Testis (tissue), 2 donors: ENCODE measurements at regions not wholly inside any gene's neighbourhood (a gene's known extent, or its start where the extent isn't known, plus 50 kb on each side); places are given as distances from the start of the nearest gene placed in this dataset.

Source experiments
- DNase-seq: peaks from one replicate; pipeline ENCODE4 v3.0.0-alpha.2; 2019
- H3K27ac ChIP-seq, 2 donors: fragments of 200-600 bp; sonication (generic); one replicate each; pipeline ENCODE4 v1.5.1; 2019
- H3K27me3 ChIP-seq: fragments of 200-600 bp; sonication (generic); one replicate; pipeline ENCODE4 v1.5.1; 2019
- H3K36me3 ChIP-seq: fragments of 200-600 bp; sonication (generic); one replicate; pipeline ENCODE4 v1.5.1; 2017; ENCODE audit warnings: low read depth; ENCODE audit errors: missing control alignments
- H3K4me1 ChIP-seq: fragments of 200-600 bp; sonication (generic); one replicate; pipeline ENCODE4 v1.5.1; 2019
- H3K4me3 ChIP-seq, 2 donors: fragments of 200-600 bp; sonication (generic); one replicate each; pipeline ENCODE4 v1.5.1; 2017 to 2019
- H3K9me3 ChIP-seq: fragments of 200-600 bp; sonication (generic); one replicate; pipeline ENCODE4 v1.5.1; 2017
- CTCF ChIP-seq, 3 experiments: fragments of 450-650 bp in 2 of 3; fragments of 200-600 bp in 1 of 3; sonication (generic) in 1 of 3; IDR thresholded peaks; one replicate each; pipeline ENCODE4 v1.5.1; 2016 to 2019; ENCODE audit warnings: antibody characterized with exemption in 3 of 3, mild to moderate bottlenecking in 2 of 3, moderate library complexity in 1 of 3
- POLR2A ChIP-seq: fragments of 450-650 bp; IDR thresholded peaks from one replicate; pipeline ENCODE4 v1.6.1; 2017; ENCODE audit warnings: antibody characterized with exemption, mild to moderate bottlenecking, moderate library complexity
- WGBS, 2 donors: methylation state at CpG; one replicate each; pipeline ENCODE4 v1.1.5; 2018; 5-methylcytosine and 5-hydroxymethylcytosine counted together
- intact Hi-C: fragments of 100-400 bp; cut with DNase I; formaldehyde crosslinking; loops from one replicate; pipeline ENCODE4 v1.15.1; 2023; ENCODE audit warnings: low total_unique reads

DNA sequence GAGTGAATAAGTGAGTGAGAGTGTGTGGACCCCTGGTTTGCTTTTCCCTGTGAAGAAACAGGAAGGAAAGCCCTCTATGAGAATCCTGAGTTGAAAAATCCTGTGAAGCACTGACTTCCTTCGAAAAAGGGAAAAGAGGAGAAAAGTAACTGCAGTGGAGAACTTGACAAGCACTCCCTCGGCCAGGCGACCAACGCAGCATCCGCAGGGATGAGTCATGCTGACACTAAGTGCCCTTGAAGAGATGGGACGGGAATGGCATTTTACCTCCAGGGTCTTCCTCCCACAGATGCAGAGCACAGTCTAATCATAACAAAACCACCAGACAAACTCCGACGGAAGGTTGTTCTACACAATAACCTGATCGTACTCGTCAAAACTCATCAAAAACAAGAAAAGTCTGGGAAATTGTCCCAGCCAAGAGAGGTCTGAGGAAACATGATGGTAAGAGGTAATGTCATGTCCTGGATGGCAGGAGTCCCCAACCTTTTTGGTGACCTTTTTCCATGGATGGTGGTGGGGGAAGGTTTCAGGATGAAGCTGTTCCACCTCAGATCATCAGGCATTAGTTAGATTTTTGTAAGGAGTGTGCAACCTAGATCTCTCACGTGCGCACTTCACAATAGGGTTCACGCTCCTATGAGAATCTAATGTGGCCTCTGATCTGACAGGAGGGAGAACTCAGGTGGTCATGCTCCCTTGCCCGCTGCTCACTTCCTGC is 132.2 kb upstream of the B3GAT1 start:
- H3K27me3 ChIP-seq: no peaks in the 10 kb centered on the region
- no peaks in the 10 kb centered on the region for H3K36me3 ChIP-seq
- H3K4me1 ChIP-seq: no peaks in the 10 kb centered on the region
- no peaks in the 10 kb centered on the region for H3K9me3 ChIP-seq
- WGBS, 2 donors: 68 to 73% methylated on average over 14 of the region's 14 CpGs
- no peak overlapping the region for H3K27ac ChIP-seq
- no peak overlapping the region for H3K4me3 ChIP-seq
- peak; percentile 11 for DNase-seq
- intact Hi-C loops: no loop called here
- no peak for TF ChIP-seq POLR2A
- TF ChIP-seq CTCF (IDR thresholded peaks at IDR 0.05): no peak

DNA sequence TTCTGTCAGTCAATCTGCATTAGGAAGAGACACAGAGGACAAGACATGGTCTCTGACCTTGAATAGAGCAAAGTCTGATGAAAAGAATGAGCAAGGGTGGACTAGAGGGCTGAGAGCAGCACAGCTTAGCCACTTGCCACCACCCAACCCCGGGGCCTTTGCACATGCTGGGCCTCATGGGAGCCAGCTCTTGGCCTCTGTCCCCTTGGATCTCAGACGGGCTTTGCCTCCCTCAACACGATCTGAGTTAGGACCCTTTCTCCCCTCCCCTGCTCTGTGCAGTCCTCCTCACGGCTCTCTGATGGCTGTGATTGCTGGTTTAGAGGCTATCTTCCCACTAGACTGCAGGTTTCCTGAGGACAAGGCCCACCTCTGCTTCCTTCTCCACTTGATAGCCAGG is 131.6 kb upstream of the B3GAT1 start:
- H3K36me3 ChIP-seq: no peaks in the 10 kb centered on the region
- no peak overlapping the region for H3K4me3 ChIP-seq
- 74 to 84% methylated on average over 4 of the region's 4 CpGs for WGBS, 2 donors
- H3K27me3 ChIP-seq: no peaks in the 10 kb centered on the region
- intact Hi-C loops: no loop called here
- peak; percentile 10 for DNase-seq
- H3K4me1 ChIP-seq: no peaks in the 10 kb centered on the region
- no peaks in the 10 kb centered on the region for H3K9me3 ChIP-seq
- TF ChIP-seq CTCF (IDR thresholded peaks at IDR 0.05) (no peak), POLR2A (no peak)
- no peak overlapping the region for H3K27ac ChIP-seq

DNA sequence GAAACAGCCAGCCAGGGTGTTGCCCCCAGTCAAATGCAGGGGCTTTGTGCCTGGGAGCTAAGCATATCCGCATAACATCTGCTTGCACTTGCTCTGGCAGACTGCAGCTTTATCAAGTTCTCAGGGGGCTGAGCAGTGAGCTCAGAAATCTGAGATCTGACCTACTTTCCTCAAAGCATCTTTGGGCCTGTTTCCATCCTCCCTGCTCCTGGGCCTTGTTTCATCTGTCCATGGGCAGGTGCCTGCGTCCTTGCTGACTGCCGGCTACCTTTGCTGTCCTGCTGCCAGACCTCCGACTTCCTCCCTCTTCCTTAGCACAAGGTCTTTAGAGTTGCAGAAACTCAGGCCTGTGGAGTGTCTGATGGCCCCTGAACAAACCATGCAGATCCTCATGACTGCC is 131.2 kb upstream of the B3GAT1 start:
- no peaks in the 10 kb centered on the region for H3K9me3 ChIP-seq
- intact Hi-C loops: no loop called here
- peak; percentile 11 for DNase-seq

GRCh38 chr11:134542401-134543165 is 130.5 kb upstream of the B3GAT1 start:
- WGBS, 2 donors: 75 to 92% methylated on average over 8 to 10 of the region's 10 CpGs
- Histone ChIP-seq H3K36me3 (no peaks in the 10 kb centered on the region), H3K4me3 (no peak overlapping the region), H3K9me3 (no peaks in the 10 kb centered on the region), H3K27me3 (no peaks in the 10 kb centered on the region), H3K4me1 (no peaks in the 10 kb centered on the region), H3K27ac (no peak overlapping the region)
- peak; percentile 9 for DNase-seq
- intact Hi-C loops: no loop called here
- TF ChIP-seq CTCF (IDR thresholded peaks at IDR 0.05): no peak
- TF ChIP-seq POLR2A: no peak

More for the DNA sequence above, 131.2 kb upstream of the B3GAT1 start:
- Histone ChIP-seq H3K27ac (no peak overlapping the region), H3K4me3 (no peak overlapping the region), H3K36me3 (no peaks in the 10 kb centered on the region), H3K27me3 (no peaks in the 10 kb centered on the region), H3K4me1 (no peaks in the 10 kb centered on the region)
- 81 to 85% methylated on average over 4 of the region's 4 CpGs for WGBS, 2 donors
- no peak for TF ChIP-seq CTCF (IDR thresholded peaks at IDR 0.05)
- TF ChIP-seq POLR2A: no peak
